Renal cortical epithelial cell (primary cell): ENCODE measurements at regions not wholly inside any gene's neighbourhood (a gene's known extent, or its start where the extent isn't known, plus 50 kb on each side); places are given as distances from the start of the nearest gene placed in this dataset.

ENCODE experiments used
- DNase-seq: peaks from one replicate; pipeline ENCODE4 v3.0.0-alpha.2; 2011; ENCODE audit warnings: low read depth

- no peak for DNase-seq
Measured at GRCh38 chr1:199959033-199959774, 68.3 kb upstream of the NR5A2 start.

DNA sequence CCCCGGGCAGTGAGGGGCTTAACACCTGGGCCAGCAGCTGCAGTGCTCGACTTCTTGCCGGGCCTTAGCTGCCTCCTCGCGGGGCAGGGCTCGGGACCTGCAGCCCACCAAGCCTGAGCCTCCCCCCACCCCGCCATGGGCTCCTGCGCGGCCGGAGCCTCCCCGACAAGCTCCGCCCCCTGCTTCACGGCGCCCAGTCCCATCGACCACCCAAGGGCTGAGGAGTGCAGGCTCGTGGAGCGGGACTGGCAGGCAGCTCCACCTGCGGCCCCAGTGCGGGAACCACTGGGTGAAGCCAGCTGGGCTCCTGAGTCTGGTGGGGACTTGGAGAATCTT is 67.8 kb upstream of the NR5A2 start:
- no peak for DNase-seq

DNA sequence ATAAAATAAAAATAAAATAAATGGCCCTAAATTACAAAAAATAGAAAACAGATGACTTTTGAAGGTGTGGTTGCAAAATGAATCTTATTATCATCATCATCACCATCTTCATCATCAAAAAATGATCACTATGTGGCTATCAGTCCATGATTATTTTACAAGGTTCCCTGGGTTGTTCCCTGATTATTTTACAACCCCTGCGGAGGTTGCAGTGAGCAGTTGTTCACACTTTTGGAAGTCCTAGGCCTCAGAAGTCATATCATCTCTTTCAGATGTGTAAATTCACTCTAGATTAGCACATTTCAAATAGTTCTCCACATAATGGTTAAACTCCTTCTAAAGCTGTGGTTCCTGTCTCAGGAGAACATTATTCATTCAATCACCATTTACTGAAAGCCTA is 57.4 kb upstream of the NR5A2 start:
- no peak for DNase-seq

- DNase-seq, result peak; percentile 14
Measured at GRCh38 chr1:199976496-199977144, 50.9 kb upstream of the NR5A2 start.
